IPS-18a (cell line): ENCODE measurements at regions not wholly inside any gene's neighbourhood (a gene's known extent, or its start where the extent isn't known, plus 50 kb on each side); places are given as distances from the start of the nearest gene placed in this dataset.

ENCODE experiments used
- H3K27ac ChIP-seq: one replicate; pipeline ENCODE4 v1.5.1; 2013; ENCODE audit warnings: low read length
- H3K27me3 ChIP-seq: one replicate; pipeline ENCODE4 v1.6.1; 2013; ENCODE audit warnings: mild to moderate bottlenecking, low read length; ENCODE audit not compliant: control insufficient read depth, insufficient read depth
- H3K36me3 ChIP-seq: one replicate; pipeline ENCODE4 v1.6.1; 2013; ENCODE audit warnings: low read depth, low read length; ENCODE audit not compliant: control insufficient read depth
- H3K4me1 ChIP-seq: one replicate; pipeline ENCODE4 v1.6.1; 2013; ENCODE audit warnings: low read depth, low read length; ENCODE audit not compliant: control insufficient read depth
- H3K4me3 ChIP-seq: one replicate; pipeline ENCODE4 v1.5.1; 2013; ENCODE audit warnings: low read length
- H3K9ac ChIP-seq: one replicate; pipeline ENCODE4 v1.6.1; 2013; ENCODE audit warnings: mild to moderate bottlenecking, low read length, moderate library complexity
- H3K9me3 ChIP-seq: one replicate; pipeline ENCODE4 v1.6.1; 2013; ENCODE audit warnings: low read depth, low read length; ENCODE audit not compliant: control insufficient read depth

DNA sequence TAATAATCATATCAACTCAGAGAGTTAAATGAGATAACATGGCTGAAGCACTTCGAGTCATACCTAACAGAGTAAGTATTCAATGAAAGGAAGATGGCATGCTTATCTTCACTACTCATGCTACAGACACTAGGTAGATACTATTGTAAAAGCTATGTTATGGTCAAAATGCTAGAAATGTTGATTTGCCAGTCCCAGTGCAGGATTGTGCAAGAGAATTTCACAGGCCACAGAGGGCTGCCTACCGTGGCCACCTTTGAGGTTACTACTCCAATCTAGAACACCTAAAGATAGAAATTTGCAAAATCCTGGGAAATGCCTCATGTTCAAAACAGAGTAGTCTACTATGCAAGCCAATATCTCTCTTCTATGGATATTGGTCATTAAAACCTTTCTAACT is 75.3 kb upstream of the PLEKHG7 start:
- no peak overlapping the region for H3K9ac ChIP-seq
- H3K4me1 ChIP-seq, result no peaks in the 10 kb centered on the region
- H3K9me3 ChIP-seq, result no peaks in the 10 kb centered on the region
- H3K27ac ChIP-seq, result no peak overlapping the region
- H3K4me3 ChIP-seq, result no peak overlapping the region
- no peaks in the 10 kb centered on the region for H3K27me3 ChIP-seq
- H3K36me3 ChIP-seq, result no peaks in the 10 kb centered on the region

DNA sequence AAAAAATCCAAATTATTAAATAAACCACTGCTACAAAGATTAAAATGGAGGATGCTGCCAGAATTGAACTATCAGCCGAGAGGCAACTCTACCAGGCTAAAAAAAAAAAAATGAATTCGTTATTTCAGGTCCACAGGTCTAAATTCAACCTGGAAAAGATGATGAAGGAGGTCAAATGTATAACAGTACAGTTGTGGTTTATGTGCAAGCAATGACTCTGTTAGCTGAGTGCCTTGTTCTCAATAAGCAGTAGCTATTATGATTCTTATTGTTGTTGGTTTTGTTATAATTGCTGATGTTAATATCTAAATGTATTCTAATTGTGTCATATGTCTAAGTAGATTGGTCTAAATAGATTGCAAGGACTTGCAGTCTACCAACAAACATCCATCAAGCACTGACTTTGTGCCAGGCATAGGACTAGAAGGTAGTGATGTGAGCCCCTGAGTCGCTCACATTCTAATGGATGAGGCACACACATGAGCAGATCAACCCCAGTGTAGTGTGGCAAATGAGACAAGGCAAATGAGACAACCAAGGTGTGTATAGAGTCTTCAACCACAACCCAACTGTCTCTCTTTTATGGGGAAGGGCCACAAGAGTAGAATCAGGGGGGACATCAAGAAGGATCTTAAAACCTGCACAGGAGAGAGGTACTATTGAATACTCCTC is 77.0 kb upstream of the PLEKHG7 start:
- H3K9ac ChIP-seq, result no peak overlapping the region
- H3K27ac ChIP-seq, result no peak overlapping the region
- H3K4me3 ChIP-seq, result no peak overlapping the region
- H3K9me3 ChIP-seq, result no peaks in the 10 kb centered on the region
- H3K4me1 ChIP-seq, result no peaks in the 10 kb centered on the region
- no peaks in the 10 kb centered on the region for H3K36me3 ChIP-seq
- no peaks in the 10 kb centered on the region for H3K27me3 ChIP-seq

DNA sequence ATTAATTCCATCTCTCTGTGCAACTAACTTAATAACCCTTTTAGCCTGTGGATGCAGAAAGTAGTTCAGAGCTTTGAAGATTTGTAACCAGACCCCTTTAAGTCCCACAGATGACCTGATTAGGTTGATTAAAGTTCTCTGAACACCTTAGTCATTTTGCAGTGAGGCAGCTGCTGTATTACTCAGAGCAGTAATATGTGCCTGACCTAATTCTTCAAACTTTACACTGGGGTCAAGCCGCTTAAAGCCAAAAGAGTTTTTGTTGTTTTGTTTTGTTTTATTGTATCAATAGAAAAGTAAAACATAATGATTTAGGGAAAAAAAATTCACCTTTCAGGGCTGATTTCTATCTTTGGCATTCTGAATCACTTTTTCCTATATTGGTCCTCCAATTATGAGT is 78.6 kb upstream of the PLEKHG7 start:
- H3K9me3 ChIP-seq, result no peaks in the 10 kb centered on the region
- H3K27ac ChIP-seq, result no peak overlapping the region
- H3K4me3 ChIP-seq, result no peak overlapping the region
- H3K4me1 ChIP-seq, result no peaks in the 10 kb centered on the region
- H3K27me3 ChIP-seq, result no peaks in the 10 kb centered on the region
- H3K36me3 ChIP-seq, result no peaks in the 10 kb centered on the region
- no peak overlapping the region for H3K9ac ChIP-seq

DNA sequence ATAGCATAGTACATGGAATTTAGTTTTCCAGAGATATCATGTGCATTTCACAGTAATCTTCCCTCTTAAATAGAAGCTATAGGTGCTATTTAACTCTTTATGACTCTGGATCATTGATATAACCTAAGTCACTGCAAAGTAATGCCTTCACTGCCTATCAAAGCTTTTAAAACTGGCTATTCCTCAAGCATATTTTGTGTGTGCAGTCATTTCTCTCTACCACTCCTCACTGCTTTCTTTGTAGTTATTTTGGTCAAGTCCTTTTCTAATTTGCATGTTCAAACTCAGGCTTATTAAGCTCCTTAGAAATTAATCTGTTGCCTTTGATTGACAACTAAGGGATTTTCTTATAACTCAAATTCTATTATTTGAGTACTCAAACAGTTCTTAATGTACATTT is 79.4 kb upstream of the PLEKHG7 start:
- Histone ChIP-seq H3K9ac (no peak overlapping the region), H3K9me3 (no peaks in the 10 kb centered on the region), H3K4me3 (no peak overlapping the region), H3K36me3 (no peaks in the 10 kb centered on the region), H3K4me1 (no peaks in the 10 kb centered on the region), H3K27me3 (no peaks in the 10 kb centered on the region), H3K27ac (no peak overlapping the region)

DNA sequence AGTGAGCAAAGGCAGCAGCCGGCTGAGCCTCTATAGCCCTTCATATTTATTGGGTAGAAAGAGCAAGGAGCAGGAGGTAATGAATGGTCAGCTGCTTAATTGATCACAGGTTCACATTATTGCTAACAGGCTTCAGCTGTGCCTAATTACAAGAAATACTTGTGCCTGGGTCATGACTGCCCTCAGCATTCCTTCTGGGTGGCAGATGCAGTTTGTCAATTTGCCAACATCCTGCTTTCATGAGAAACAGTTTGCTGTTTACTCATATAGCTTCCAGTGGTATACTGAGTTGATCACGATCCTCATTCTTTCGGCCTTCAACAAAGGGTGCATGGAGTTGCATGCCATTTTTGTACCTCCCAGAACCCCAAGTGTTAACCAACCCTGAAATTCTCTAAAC is 81.0 kb upstream of the PLEKHG7 start:
- Histone ChIP-seq H3K27ac (no peak overlapping the region), H3K4me3 (no peak overlapping the region), H3K9me3 (no peaks in the 10 kb centered on the region), H3K4me1 (no peaks in the 10 kb centered on the region), H3K27me3 (no peaks in the 10 kb centered on the region), H3K9ac (no peak overlapping the region), H3K36me3 (no peaks in the 10 kb centered on the region)

DNA sequence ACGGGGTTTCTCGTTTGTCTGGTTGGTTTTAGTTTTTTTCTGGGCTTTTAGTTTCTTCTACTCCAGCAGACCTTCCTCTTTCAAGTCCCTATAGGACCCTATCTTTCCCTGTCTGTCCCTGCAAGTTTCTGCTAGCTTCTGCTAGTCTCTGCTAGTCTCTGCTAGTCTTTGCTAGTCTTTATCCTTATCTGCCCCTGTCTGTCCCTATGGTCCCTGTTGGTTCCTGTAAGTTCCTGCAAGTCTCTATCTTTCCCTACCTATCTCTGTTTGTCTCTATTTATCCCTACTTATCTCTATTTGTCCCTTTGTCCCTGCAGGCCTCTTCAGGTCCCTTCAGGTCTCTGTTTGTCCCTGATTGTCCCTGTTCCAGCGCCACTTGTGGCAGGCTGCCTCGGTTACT is 81.5 kb upstream of the PLEKHG7 start:
- no peak overlapping the region for H3K4me3 ChIP-seq
- H3K36me3 ChIP-seq, result no peaks in the 10 kb centered on the region
- H3K27ac ChIP-seq, result no peak overlapping the region
- H3K4me1 ChIP-seq, result no peaks in the 10 kb centered on the region
- no peaks in the 10 kb centered on the region for H3K9me3 ChIP-seq
- no peak overlapping the region for H3K9ac ChIP-seq
- H3K27me3 ChIP-seq, result no peaks in the 10 kb centered on the region

DNA sequence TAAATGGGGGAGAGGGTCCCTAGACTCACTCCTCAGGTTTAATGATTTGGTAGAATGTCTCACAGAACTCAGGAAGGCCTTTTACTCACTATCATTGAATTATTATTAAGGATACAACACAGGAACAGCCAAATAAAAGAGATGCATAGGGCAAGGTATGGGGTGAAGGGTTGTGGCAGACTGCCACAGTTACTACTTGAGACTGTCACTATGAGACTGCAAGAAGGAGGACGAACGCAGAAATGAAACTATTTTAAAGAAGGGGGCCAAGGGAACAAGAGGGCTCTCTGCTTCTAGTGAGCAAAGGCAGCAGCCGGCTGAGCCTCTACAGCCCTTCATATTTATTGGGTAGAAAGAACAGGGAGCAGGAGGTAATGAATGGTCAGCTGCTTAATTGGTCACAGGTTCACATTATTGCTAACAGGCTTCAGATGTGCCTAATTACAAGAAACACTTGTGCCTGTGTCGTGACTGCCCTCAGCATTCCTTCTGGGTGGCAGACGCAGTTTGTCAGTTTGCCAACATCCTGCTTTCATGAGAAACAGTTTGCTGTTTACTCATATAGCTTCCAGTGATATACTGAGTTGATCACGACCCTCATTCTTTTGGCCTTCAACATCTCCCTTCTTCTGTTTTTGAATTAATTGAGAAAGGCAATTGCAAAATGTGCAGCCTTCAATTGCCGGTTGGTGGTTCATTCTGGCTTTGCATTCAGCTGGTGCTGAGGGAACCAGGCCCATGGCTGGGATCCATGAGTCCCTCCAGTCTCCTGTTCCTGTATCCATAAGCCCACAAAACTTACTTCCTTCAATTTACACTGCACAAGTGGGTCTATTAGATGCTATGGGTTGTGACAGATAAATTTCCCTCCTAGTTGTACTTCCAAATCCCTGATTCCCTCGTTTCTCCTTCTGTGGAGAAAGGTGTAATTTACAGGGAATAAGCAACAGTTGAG is 82.8 kb upstream of the PLEKHG7 start:
- Histone ChIP-seq H3K9ac (no peak overlapping the region), H3K27ac (no peak overlapping the region), H3K36me3 (no peaks in the 10 kb centered on the region), H3K4me3 (no peak overlapping the region), H3K4me1 (peaks cover 3% of the 10 kb centered on the region), H3K9me3 (no peaks in the 10 kb centered on the region), H3K27me3 (no peaks in the 10 kb centered on the region)

DNA sequence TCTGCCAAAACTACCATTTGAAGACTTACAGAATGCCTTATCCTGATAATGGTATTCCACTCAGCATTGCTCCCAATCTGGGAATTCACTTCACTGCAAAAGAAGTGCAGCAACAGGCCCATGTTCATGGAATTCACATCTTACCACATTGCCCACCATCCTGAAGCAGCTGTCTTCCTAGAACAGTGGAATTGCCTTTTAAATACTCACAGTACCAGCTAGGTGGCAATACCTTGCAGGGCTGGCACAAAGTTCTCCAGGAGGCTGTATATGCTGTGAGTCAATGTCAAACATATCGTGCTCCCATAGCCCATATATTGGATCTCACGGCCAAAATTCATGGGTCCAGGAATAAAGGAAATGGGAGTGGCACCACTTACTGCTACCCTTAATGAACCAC is 83.8 kb upstream of the PLEKHG7 start:
- no peak overlapping the region for H3K4me3 ChIP-seq
- no peaks in the 10 kb centered on the region for H3K36me3 ChIP-seq
- no peak overlapping the region for H3K27ac ChIP-seq
- H3K27me3 ChIP-seq, result no peaks in the 10 kb centered on the region
- H3K9ac ChIP-seq, result no peak overlapping the region
- peaks cover 3% of the 10 kb centered on the region for H3K4me1 ChIP-seq
- H3K9me3 ChIP-seq, result no peaks in the 10 kb centered on the region

DNA sequence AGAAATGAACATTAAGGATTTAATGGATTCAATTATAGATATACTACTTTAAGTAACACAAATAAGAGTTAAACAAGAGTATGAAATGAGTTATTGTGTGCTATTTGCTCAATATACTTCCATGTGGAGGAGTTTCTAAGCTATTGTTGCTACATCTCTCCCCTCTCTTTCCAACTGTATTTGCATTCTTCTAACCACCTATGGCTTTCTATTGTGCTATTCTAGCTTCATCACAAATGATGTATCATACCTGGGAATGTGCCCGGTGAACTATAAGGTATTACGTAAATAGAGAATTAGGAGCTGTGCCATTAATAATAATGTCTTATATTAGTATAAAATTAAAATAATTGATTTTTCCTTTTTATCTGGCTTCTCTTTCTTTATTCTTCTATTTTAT is 87.1 kb upstream of the PLEKHG7 start:
- Histone ChIP-seq H3K9me3 (no peaks in the 10 kb centered on the region), H3K36me3 (no peaks in the 10 kb centered on the region), H3K4me3 (no peak overlapping the region), H3K27ac (no peak overlapping the region), H3K9ac (no peak overlapping the region), H3K27me3 (no peaks in the 10 kb centered on the region), H3K4me1 (peaks cover 6% of the 10 kb centered on the region)

DNA sequence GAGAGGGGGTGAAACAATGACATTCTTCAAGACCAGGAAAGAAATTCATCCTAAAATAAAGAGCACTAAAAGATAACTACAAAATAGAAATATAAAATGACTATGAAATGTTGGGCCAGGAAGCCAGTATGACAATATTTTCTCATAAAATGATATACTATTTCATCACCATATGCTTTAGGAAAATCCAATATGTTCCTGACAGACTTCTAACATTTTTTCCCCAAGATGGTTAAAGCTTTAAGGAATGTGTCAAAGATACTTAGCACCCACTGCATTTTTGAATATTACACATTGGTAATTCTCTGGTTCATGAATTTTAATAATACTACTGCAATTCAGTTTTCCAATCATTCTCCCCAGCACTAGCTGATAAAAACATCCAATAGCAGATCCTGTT is 87.7 kb upstream of the PLEKHG7 start:
- Histone ChIP-seq H3K9ac (no peak overlapping the region), H3K27ac (no peak overlapping the region), H3K27me3 (no peaks in the 10 kb centered on the region), H3K9me3 (no peaks in the 10 kb centered on the region), H3K4me3 (no peak overlapping the region), H3K36me3 (no peaks in the 10 kb centered on the region), H3K4me1 (peaks cover 12% of the 10 kb centered on the region)

DNA sequence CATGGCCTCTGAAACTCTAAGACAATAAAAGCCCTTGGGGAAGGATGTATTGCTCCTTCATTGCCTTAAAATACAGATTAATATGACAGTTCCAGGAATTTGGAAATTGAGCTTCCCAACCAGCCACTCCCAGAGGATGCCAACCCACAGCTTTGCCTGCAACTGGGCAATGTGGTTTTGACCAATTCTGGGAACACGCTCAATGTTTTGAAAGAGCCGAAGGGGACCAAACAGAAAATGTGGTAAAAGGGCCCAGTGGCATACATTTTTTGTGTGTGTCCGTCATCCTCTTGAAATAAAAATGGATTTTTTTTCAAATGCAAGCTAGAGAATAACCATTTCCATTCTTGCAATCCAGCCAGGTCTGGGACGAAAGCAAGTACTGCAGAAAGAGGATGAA is 88.3 kb upstream of the PLEKHG7 start:
- no peaks in the 10 kb centered on the region for H3K9me3 ChIP-seq
- H3K4me3 ChIP-seq, result no peak overlapping the region
- H3K4me1 ChIP-seq, result peaks cover 16% of the 10 kb centered on the region
- no peaks in the 10 kb centered on the region for H3K27me3 ChIP-seq
- H3K36me3 ChIP-seq, result no peaks in the 10 kb centered on the region
- H3K27ac ChIP-seq, result no peak overlapping the region
- H3K9ac ChIP-seq, result no peak overlapping the region

DNA sequence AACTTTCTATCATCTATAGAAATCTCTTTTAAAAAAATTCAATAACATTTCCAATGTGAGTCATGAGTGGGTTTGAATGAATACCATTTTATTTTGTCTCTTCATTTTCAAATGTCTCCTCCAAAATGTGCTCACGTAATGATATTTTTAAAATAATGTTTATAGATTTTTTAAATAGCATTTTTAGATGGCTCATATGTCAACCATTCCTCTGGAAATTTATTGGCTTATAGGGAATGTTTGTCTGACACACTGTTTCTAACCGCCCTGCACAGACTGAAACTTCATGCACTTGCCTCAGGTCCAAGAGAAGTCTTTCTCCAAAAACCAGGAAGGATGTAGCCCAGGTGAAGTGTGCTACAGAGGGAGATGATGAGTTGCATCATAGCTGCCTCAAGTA is 88.8 kb upstream of the PLEKHG7 start:
- H3K4me3 ChIP-seq, result no peak overlapping the region
- no peak overlapping the region for H3K27ac ChIP-seq
- no peaks in the 10 kb centered on the region for H3K27me3 ChIP-seq

More for the DNA sequence above, 88.8 kb upstream of the PLEKHG7 start:
- Histone ChIP-seq H3K9ac (no peak overlapping the region), H3K4me1 (peaks cover 16% of the 10 kb centered on the region), H3K9me3 (no peaks in the 10 kb centered on the region), H3K36me3 (no peaks in the 10 kb centered on the region)
